ENCODE measurements at regions not wholly inside any gene's neighbourhood (a gene's known extent, or its start where the extent isn't known, plus 50 kb on each side); places are given as distances from the start of the nearest gene placed in this dataset.

DNA sequence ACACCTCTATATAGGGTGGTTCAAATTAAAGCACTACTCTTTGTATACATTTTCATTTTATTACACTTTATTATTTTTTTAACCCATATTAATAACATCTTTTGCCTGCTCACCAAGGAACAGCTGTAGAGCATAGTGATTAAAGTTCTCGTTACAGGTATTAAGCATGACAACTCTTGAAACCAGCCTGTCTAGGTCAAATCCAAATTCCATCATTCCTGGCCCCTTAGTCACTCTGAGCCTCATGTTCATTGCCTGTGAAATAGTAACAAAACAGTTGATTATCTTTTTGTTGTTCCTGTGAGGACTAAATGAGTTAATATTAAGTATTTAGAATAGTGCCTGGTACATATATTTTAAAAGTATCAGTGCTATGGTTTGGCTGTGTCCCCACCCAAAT is 334.5 kb downstream of the RAB38 start:
- Histone ChIP-seq H4K20me1 (ENCODE audit: insufficient read depth, low read length, poor library complexity, severe bottlenecking) (no peaks in the 10 kb centered on the region), H3K4me1 (ENCODE audit: insufficient read depth, low read length, poor library complexity, severe bottlenecking) (no peaks in the 10 kb centered on the region), H3K9ac (ENCODE audit: low read depth, low read length, poor library complexity, severe bottlenecking) (no peak overlapping the region), H3K9me3 (ENCODE audit: insufficient read depth, low read depth, low read length) (no peaks in the 10 kb centered on the region; the same call in 1 of the 2 replicates), H3K79me2 (ENCODE audit: insufficient read depth, low read length) (no peaks in the 10 kb centered on the region), H3F3A (ENCODE audit: low read depth) (no peaks in the 10 kb centered on the region), H3K9me2 (replicated peaks; ENCODE audit: low read depth, low read length) (no peaks in the 10 kb centered on the region), H2AFZ (ENCODE audit: low read length) (no peak overlapping the region), H3K4me3 (ENCODE audit: low read length, poor library complexity, severe bottlenecking) (no peak overlapping the region), H3K36me3 (ENCODE audit: insufficient read depth, low read length) (no peaks in the 10 kb centered on the region), H3K27me3 (ENCODE audit: insufficient read depth, low read length, poor library complexity, severe bottlenecking) (no peaks in the 10 kb centered on the region), H3K4me2 (ENCODE audit: low read depth, low read length, poor library complexity, severe bottlenecking) (no peak overlapping the region)
- TF ChIP-seq CTCF (conservative IDR thresholded peaks at IDR 0.05; ENCODE audit: low read length) (no peak), EZH2phosphoT487 (IDR thresholded peaks at IDR 0.05; ENCODE audit: borderline replicate concordance) (no peak)

- Histone ChIP-seq H3K9me2 (replicated peaks; ENCODE audit: low read depth, low read length) (no peaks in the 10 kb centered on the region), H3K9ac (ENCODE audit: low read depth, low read length, poor library complexity, severe bottlenecking) (no peak overlapping the region), H2AFZ (ENCODE audit: low read length) (no peak overlapping the region), H3K4me1 (ENCODE audit: insufficient read depth, low read length, poor library complexity, severe bottlenecking) (no peaks in the 10 kb centered on the region), H4K20me1 (ENCODE audit: insufficient read depth, low read length, poor library complexity, severe bottlenecking) (no peaks in the 10 kb centered on the region), H3K4me2 (ENCODE audit: low read depth, low read length, poor library complexity, severe bottlenecking) (no peak overlapping the region), H3K27me3 (ENCODE audit: insufficient read depth, low read length, poor library complexity, severe bottlenecking) (no peaks in the 10 kb centered on the region), H3K9me3 (ENCODE audit: insufficient read depth, low read depth, low read length) (no peaks in the 10 kb centered on the region), H3K79me2 (ENCODE audit: insufficient read depth, low read length) (no peaks in the 10 kb centered on the region), H3F3A (ENCODE audit: low read depth) (no peaks in the 10 kb centered on the region), H3K36me3 (ENCODE audit: insufficient read depth, low read length) (no peaks in the 10 kb centered on the region), H3K4me3 (ENCODE audit: low read length, poor library complexity, severe bottlenecking) (no peak overlapping the region)
- TF ChIP-seq CTCF (conservative IDR thresholded peaks at IDR 0.05; ENCODE audit: low read length) (no peak), EZH2phosphoT487 (IDR thresholded peaks at IDR 0.05; ENCODE audit: borderline replicate concordance) (no peak)
These were observed 343.0 kb downstream of the RAB38 start for GRCh38 chr11:87832211-87832610.

- no peaks in the 10 kb centered on the region for H3K4me1 ChIP-seq (ENCODE audit: insufficient read depth, low read length, poor library complexity, severe bottlenecking)
These were observed 355.2 kb downstream of the RAB38 start for GRCh38 chr11:87820011-87820410.

More at GRCh38 chr11:87820011-87820410, 355.2 kb downstream of the RAB38 start:
- Histone ChIP-seq H2AFZ (ENCODE audit: low read length) (no peak overlapping the region), H3K36me3 (ENCODE audit: insufficient read depth, low read length) (no peaks in the 10 kb centered on the region), H3K4me2 (ENCODE audit: low read depth, low read length, poor library complexity, severe bottlenecking) (no peak overlapping the region), H3K27me3 (ENCODE audit: insufficient read depth, low read length, poor library complexity, severe bottlenecking) (no peaks in the 10 kb centered on the region), H3K9ac (ENCODE audit: low read depth, low read length, poor library complexity, severe bottlenecking) (no peak overlapping the region), H3F3A (ENCODE audit: low read depth) (no peaks in the 10 kb centered on the region), H3K4me3 (ENCODE audit: low read length, poor library complexity, severe bottlenecking) (no peak overlapping the region), H3K79me2 (ENCODE audit: insufficient read depth, low read length) (no peaks in the 10 kb centered on the region), H3K9me3 (ENCODE audit: insufficient read depth, low read depth, low read length) (no peaks in the 10 kb centered on the region), H4K20me1 (ENCODE audit: insufficient read depth, low read length, poor library complexity, severe bottlenecking) (no peaks in the 10 kb centered on the region), H3K9me2 (replicated peaks; ENCODE audit: low read depth, low read length) (no peaks in the 10 kb centered on the region)
- no peak for TF ChIP-seq CTCF (conservative IDR thresholded peaks at IDR 0.05; ENCODE audit: low read length)
- TF ChIP-seq EZH2phosphoT487 (IDR thresholded peaks at IDR 0.05; ENCODE audit: borderline replicate concordance), result no peak
